ENCODE measurements at regions not wholly inside any gene's neighbourhood (a gene's known extent, or its start where the extent isn't known, plus 50 kb on each side); places are given as distances from the start of the nearest gene placed in this dataset.

DNA sequence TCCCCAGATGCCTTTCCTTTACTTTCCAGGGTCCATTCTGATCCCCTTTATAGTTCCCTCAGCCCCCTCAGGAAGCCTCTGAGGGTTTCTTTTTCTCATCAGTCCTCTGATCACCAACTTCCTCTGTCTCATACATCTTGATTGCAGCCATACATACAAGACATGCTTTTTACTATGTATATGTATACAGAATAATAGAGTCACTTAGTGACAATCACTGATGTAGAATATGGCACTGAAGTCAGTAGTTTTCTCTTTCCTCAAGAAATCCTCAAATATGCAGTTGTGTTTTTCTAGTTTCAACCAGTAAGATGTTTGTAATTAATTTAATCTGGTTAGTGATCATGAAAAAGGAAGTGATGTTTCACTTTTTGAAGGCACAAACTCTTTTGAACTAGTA lies 364.1 kb downstream of the MAN2A1 start:
- TF ChIP-seq POLR2A (IDR thresholded peaks at IDR 0.05), result no peak
- TF ChIP-seq, protein P1, sequence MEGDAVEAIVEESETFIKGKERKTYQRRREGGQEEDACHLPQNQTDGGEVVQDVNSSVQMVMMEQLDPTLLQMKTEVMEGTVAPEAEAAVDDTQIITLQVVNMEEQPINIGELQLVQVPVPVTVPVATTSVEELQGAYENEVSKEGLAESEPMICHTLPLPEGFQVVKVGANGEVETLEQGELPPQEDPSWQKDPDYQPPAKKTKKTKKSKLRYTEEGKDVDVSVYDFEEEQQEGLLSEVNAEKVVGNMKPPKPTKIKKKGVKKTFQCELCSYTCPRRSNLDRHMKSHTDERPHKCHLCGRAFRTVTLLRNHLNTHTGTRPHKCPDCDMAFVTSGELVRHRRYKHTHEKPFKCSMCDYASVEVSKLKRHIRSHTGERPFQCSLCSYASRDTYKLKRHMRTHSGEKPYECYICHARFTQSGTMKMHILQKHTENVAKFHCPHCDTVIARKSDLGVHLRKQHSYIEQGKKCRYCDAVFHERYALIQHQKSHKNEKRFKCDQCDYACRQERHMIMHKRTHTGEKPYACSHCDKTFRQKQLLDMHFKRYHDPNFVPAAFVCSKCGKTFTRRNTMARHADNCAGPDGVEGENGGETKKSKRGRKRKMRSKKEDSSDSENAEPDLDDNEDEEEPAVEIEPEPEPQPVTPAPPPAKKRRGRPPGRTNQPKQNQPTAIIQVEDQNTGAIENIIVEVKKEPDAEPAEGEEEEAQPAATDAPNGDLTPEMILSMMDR (IDR thresholded peaks at IDR 0.05), result no peak
